ENCODE measurements at regions not wholly inside any gene's neighbourhood (a gene's known extent, or its start where the extent isn't known, plus 50 kb on each side); places are given as distances from the start of the nearest gene placed in this dataset.

DNA sequence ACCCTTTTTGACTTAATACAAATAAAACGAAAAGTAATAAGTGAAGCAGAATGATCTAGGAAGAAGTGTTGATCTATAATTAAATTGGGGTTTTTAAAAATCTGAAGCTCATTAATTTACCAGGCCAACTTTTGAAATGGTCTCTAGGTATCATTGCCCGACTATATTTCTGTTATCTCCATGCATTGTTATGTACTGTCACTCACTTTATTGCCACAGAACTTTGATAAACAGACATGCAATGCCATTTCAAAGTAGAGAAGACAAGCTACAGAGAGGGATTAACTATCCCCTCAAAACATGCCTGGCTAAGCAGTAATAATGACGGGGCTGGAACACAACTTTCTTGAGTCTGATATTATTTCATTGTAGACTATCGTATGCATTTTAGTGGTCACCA, 147.6 kb upstream of the ITGA4 start:
- TF ChIP-seq, protein P1, sequence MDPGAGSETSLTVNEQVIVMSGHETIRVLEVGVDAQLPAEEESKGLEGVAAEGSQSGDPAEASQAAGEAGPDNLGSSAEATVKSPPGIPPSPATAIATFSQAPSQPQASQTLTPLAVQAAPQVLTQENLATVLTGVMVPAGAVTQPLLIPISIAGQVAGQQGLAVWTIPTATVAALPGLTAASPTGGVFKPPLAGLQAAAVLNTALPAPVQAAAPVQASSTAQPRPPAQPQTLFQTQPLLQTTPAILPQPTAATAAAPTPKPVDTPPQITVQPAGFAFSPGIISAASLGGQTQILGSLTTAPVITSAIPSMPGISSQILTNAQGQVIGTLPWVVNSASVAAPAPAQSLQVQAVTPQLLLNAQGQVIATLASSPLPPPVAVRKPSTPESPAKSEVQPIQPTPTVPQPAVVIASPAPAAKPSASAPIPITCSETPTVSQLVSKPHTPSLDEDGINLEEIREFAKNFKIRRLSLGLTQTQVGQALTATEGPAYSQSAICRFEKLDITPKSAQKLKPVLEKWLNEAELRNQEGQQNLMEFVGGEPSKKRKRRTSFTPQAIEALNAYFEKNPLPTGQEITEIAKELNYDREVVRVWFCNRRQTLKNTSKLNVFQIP (CRISPR knock-in tag; IDR thresholded peaks at IDR 0.05; ENCODE audit: borderline replicate concordance, low read depth), result no peak
- TF ChIP-seq ZC3H10 (CRISPR knock-in tag; IDR thresholded peaks at IDR 0.05) (no peak), ZFP3 (CRISPR knock-in tag; IDR thresholded peaks at IDR 0.05) (no peak), TOX (CRISPR knock-in tag; IDR thresholded peaks at IDR 0.05; ENCODE audit: borderline replicate concordance) (no peak), BACH2 (CRISPR knock-in tag; IDR thresholded peaks at IDR 0.05; ENCODE audit: borderline replicate concordance) (no peak), ZFP30 (CRISPR knock-in tag; IDR thresholded peaks at IDR 0.05) (no peak), RARB (CRISPR knock-in tag; IDR thresholded peaks at IDR 0.05) (no peak), ARNTL (CRISPR knock-in tag; IDR thresholded peaks at IDR 0.05; ENCODE audit: borderline replicate concordance, low read depth) (no peak), ZNF8 (CRISPR knock-in tag; IDR thresholded peaks at IDR 0.05) (no peak)
- TF ChIP-seq, protein P2, sequence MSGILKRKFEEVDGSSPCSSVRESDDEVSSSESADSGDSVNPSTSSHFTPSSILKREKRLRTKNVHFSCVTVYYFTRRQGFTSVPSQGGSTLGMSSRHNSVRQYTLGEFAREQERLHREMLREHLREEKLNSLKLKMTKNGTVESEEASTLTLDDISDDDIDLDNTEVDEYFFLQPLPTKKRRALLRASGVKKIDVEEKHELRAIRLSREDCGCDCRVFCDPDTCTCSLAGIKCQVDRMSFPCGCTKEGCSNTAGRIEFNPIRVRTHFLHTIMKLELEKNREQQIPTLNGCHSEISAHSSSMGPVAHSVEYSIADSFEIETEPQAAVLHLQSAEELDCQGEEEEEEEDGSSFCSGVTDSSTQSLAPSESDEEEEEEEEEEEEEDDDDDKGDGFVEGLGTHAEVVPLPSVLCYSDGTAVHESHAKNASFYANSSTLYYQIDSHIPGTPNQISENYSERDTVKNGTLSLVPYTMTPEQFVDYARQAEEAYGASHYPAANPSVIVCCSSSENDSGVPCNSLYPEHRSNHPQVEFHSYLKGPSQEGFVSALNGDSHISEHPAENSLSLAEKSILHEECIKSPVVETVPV (CRISPR knock-in tag; IDR thresholded peaks at IDR 0.05), result no peak

Measured in SK-N-SH treated with all-trans-retinoic acid at 6 μM for 48 hours (cell line).